Muscle of arm (tissue), 1 donor: ENCODE measurements at regions not wholly inside any gene's neighbourhood (a gene's known extent, or its start where the extent isn't known, plus 50 kb on each side); places are given as distances from the start of the nearest gene placed in this dataset.

Experiments used
- DNase-seq: peaks from one replicate; pipeline ENCODE4 v3.0.0-alpha.2; 2013

DNA sequence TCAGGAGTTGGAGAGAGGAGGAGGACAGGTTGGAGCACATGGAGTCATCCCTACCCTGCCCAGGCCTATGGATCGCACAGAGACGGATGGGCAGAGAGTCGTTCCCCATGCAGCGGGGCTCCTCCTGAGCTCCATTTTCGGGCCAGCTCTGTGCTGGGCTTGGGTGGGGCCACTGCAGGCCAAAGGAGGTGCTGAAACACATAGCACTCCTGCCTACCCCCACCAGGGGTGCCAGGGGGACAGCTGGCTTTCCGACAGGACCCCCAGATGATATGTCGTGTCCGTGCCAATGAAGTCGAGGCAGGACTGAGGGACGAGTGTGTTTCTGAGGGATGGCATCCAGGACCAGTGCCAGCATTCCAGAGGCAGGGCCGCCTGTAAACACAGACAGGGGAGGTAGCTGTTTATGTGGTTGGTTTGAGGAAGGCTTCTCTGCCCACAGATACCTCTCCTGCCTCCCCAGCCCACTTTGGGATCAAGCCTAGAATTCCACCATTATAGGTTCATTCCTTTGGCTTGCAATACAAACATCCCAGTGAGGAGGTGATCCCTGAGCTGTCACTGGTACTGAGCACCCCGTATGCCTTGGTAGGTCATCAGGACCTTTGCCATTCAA, 116.6 kb downstream of the GLI2 start:
- no peak for DNase-seq

GRCh38 chr2:120853306-120854013, 117.8 kb downstream of the GLI2 start:
- DNase-seq, result no peak

GRCh38 chr2:120854014-120854620, 118.4 kb downstream of the GLI2 start:
- no peak for DNase-seq

DNA sequence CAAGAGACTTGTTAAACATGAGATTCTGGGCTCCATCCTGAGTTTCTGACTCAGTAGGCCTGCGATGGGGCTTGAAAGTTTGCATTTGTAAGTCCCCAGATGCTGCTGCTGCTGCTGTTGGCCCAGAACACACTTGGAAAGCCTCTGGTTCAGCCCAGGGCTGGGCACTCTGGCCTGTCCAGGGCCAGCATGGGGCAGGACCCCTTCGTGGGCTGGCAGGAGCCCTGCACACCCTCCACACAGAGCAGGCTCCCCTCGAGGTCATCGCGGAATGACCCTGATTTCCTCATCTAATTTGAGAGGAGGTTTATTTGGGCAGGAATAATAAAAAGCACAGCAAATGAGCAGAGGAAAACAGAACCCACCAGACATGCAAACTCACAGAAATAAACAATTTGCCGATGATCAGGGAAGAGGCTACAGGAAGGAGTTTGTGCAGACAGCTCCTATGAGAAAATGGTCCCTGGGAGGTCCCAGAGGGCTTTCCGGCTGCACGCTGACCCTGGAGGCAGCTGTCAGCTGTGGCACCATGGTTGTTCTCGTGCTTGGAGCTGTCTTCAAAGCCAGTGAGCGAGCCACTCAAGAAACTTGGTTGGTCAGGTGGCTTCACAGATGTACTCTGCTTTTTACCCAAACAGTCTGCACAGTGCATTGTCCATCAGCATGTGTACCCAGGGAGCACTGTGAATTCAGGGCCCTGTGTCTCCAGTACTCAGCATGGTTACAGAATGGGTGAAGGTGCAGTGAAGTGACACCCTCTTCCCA, 119.3 kb downstream of the GLI2 start:
- no peak for DNase-seq

DNA sequence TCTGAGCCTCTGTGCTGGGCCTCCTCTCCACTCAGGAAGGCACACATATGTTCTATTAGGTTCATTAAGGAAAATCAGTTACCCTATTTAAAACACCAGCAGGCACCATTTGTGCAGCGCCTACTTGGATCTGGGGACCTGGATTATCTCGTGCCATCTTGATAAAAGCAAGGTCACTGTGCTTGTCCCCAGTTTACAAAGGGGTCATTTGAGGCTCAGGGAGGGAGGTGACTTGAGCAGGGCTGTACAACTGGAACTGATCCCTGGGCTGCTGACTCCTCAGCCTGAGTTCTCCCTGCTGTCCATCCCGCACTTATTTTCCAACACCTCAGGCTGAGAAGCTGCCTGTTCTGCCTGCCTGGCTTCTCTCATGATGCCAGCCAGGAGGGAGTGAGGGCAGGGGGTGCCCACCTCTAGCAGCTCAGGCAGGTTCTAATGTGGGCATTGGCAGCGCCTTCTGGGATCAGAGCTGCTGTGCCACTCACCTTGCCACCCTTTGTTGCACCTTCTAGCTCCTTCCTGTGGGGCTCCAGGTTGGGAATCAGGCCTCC, 120.3 kb downstream of the GLI2 start:
- DNase-seq, result no peak

GRCh38 chr2:120856421-120856862, 120.8 kb downstream of the GLI2 start:
- no peak for DNase-seq

GRCh38 chr2:120857422-120857821, 121.8 kb downstream of the GLI2 start:
- no peak for DNase-seq

- no peak for DNase-seq
These were observed 122.3 kb downstream of the GLI2 start for GRCh38 chr2:120857931-120858330.

DNA sequence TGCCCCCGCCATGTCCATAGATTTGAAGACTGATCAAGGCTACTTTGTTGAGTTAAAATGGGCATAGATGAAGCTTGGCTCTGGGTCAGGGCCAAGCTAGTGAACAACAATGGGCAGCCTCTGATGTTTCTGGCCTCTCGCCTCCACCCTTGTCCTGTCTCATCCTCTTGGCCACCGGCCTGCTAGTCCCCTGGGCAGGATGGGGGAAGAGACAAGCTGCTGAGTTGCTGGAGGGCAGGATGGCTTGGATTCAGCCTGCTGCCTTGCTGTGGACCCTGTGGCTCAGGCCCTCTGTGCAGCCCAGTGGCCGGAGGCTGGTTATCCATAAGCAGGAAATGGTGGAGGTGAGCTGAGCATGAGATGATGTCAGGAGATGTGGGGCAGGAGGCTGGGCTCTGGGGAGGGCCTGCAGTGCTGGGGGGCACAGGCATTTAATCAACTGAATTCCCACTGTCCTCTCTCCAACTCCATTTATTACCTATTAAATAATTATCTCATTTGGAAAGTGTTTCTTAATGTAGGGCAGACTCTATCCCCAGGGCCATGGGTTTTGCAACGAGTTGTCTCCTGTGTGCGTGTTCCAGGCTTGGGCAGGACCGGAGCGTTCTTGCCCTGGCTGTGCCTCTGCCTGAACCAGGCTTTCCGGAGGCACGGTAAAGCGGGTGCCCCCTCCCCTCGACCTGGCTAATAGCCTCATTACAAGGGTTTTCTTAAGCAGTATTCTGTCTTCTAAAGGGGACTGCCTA, 122.9 kb downstream of the GLI2 start:
- DNase-seq, result no peak

GRCh38 chr2:120859128-120859527, 123.5 kb downstream of the GLI2 start:
- DNase-seq, result no peak

- no peak for DNase-seq
These were observed 124.3 kb downstream of the GLI2 start for GRCh38 chr2:120859814-120860578.

DNA sequence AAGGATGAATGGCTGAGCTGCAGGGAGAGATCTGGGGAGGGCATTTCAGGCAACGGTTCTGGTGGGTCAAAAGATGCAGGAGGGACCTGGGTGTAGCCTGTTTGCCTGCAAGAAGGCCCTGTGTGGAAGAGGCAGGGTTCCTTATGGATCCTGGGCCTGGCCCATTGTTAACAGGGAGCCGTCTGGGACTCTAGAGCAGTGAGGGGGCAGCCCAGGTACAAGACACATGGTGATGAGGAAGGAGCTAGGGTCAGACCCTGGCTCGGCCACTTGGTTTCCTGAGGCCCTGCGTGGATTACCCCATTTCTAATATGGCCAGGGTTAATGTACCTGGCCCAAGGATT, 124.9 kb downstream of the GLI2 start:
- DNase-seq, result no peak

DNA sequence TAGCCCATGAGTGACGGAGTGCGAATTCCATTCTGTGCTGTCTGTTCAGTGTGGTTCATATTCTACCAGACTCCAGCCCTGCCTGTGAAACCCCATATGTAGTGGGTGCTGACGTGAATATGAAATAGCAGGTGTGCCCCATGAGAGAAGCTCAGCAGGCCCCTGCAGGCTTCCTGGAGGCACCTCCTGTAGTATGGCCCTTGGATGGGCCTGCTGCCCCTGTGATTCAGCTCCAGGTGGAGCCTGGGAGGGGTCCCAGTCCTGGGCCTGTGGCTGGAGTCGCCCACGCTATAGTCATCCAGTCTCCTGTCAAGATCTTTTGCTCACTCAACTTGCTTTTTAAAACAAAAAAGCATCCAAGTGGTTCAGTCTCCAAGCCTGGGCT, 125.5 kb downstream of the GLI2 start:
- DNase-seq, result no peak

- no peak for DNase-seq
These were observed 126.0 kb downstream of the GLI2 start for GRCh38 chr2:120861576-120862191.

- DNase-seq, result no peak
These were observed 126.8 kb downstream of the GLI2 start for GRCh38 chr2:120862201-120863060.

GRCh38 chr2:120863146-120863545, 127.5 kb downstream of the GLI2 start:
- DNase-seq, result no peak

GRCh38 chr2:120863661-120864320, 128.1 kb downstream of the GLI2 start:
- DNase-seq, result no peak

DNA sequence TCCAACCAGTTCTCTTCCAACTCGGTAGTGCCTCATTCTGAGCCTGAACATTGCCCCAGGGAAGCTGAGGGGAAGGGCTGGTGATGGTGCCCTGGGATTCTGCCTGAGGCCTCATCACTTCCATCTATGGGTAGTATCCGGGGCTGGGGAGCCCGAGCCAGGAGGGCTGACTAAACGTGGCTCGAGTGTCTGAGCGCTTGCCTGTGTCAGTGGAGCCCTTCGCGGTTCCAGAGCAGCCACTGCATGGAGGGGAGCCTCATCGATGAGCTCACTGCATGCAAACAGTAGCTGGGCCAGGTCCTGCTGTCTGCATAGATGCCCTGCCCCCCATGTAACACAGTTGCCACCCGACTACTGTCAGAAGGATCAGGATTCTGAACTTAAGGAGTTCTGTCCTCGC, 129.3 kb downstream of the GLI2 start:
- DNase-seq, result no peak

DNA sequence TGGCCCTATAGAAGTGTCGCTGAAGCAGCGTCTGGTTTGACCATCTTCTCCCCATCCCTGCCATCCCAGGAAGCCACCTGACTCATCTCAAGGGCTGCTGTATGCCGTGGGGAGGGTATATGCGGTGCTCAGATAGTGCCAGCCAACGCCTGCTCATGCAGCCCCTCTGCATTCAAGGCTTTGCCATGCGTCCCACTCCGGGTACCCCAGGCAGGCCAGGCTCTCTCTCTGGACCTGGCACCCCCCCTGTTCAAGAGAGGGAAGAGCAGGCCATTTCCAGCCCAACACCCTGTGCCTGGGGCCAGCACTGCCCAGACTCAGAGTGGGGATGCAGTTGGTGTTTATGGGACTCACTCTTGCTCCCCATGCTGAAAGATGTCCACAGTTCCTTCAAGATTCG, 130.0 kb downstream of the GLI2 start:
- no peak for DNase-seq
